OCI-LY3 (cell line): ENCODE measurements at regions not wholly inside any gene's neighbourhood (a gene's known extent, or its start where the extent isn't known, plus 50 kb on each side); places are given as distances from the start of the nearest gene placed in this dataset.

ENCODE experiments used
- CTCF ChIP-seq: fragments of 200-600, 300-600 bp; sonication (generic); IDR thresholded peaks from 2 replicates; pipeline ENCODE4 v1.5.1; 2014; ENCODE audit warnings: antibody characterized with exemption, low read length, low read depth
- EZH2phosphoT487 ChIP-seq: fragments of 200-600 bp; shearing (Covaris generic); IDR thresholded peaks from 2 replicates; pipeline ENCODE4 v1.6.1; 2018; ENCODE audit warnings: antibody characterized with exemption, mixed run types, low read depth

- TF ChIP-seq CTCF (no peak), EZH2phosphoT487 (no peak)
Measured at GRCh38 chr5:9858043-9858442, 227.9 kb upstream of the TAS2R1 start.
